Stimulated activated CD4-positive, alpha-beta T cell treated with anti-CD3 and anti-CD28 coated beads, Interleukin-4, amount 100 ng/mL, for 24 hours (primary cell): ENCODE measurements at regions not wholly inside any gene's neighbourhood (a gene's known extent, or its start where the extent isn't known, plus 50 kb on each side); places are given as distances from the start of the nearest gene placed in this dataset.

Source experiments
- DNase-seq: peaks from one replicate; pipeline ENCODE4 v3.0.0-alpha.2; 2020

GRCh38 chr14:105860615-105861580 lies 334.5 kb downstream of the TMEM121 start:
- DNase-seq = no peak

GRCh38 chr14:105861985-105862465 lies 335.6 kb downstream of the TMEM121 start:
- DNase-seq = peak; percentile 27

GRCh38 chr14:105862581-105863239 lies 336.3 kb downstream of the TMEM121 start:
- no peak for DNase-seq

DNA sequence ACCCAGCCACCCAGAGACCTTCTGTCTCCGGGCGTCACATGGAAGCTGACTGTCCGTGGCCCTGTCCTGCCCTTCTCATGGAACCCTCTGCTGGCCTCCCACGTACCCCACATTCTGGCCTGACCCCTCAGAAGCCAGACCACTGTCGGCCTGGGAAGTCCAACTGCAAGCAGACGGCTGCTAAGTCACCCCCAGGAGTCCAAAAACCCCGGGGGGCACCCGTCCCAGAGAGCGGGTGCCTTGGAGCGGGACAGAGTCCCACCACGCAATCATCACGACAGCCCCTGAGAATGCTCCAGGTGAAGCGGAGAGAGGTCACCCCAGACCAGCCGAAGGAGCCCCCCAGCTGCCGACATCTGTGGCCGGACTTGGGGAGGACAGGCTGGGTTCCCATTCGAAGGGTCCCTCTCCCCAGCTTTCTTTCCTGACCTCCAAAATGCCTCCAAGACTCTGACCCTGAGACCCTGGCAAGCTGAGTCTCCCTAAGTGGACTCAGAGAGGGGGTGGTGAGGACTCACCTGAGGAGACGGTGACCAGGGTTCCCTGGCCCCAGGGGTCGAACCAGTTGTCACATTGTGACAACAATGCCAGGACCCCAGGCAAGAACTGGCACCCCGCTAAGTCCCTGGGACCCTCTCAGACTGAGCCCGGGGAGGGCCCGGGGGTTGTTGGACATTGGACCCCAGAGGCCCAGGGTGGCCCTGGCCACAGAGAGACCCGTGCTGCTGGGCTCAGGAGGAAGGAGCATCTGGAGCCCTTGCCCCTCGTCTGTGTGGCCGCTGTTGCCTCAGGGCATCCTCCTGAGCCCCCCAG lies 337.1 kb downstream of the TMEM121 start:
- no peak for DNase-seq

DNA sequence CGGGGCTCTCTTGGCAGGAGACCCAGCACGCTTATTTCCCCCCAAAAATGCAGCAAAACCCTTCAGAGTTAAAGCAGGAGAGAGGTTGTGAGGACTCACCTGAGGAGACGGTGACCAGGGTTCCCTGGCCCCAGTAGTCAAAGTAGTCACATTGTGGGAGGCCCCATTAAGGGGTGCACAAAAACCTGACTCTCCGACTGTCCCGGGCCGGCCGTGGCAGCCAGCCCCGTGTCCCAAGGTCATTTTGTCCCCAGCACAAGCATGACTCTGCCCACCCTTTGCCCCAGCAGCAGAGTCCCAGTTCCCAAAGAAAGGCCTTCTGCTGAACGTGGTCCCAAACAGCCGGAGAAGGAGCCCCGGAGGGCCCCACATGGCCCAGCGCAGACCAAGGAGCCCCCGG lies 337.7 kb downstream of the TMEM121 start:
- no peak for DNase-seq

DNA sequence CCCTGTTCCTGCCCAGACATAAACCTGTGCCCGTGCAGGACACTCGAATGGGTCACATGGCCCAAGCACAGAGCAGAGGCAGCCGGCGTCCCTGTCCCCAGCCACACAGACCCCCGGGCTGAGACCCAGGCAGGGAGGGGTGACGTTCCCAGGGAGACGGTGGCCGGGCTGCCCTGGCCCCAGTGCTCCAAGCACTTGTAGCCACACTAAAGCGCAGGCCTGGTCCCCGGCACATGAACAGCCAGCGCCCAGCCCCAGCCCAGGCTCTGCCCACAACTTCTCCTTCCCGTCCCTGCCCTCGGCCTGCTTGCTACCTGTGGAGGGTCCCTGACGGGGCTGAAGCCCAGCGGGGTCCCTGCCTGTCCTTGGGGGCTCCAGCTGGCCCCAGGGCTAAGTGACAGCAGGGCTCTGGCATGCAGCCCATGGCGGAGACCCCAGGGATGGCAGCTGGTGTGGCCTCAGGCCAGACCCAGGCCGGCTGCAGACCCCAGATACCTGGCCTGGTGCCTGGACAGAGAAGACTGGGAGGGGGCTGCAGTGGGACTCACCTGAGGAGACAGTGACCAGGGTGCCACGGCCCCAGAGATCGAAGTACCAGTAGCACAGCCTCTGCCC lies 338.4 kb downstream of the TMEM121 start:
- DNase-seq = no peak

GRCh38 chr14:105865266-105865903 lies 339.0 kb downstream of the TMEM121 start:
- no peak for DNase-seq

GRCh38 chr14:105865904-105866840 lies 339.8 kb downstream of the TMEM121 start:
- no peak for DNase-seq

DNA sequence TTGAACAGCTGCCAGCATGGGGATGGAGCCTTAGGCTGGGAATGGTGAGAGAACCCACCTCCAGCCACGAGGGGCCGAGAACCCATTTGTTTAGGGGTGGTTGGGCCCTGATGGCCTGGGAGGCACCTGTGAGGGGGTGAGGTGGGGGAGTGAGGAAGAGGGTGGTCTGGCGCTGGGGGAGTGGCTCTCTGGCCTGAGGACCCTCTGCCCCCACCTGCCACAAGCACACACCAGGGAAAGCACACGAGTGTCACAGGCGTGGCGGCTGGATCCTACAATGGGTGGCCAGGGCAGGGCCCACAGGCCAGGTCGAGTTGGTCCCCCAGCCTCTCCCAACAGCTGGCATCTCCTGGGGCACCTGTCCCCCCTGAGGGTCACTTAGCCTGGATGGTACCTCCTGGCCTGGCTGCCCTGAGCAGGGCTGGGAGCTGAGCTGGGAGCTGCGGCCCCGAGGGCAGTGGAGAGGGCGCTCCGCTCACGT lies 340.5 kb downstream of the TMEM121 start:
- DNase-seq = no peak

DNA sequence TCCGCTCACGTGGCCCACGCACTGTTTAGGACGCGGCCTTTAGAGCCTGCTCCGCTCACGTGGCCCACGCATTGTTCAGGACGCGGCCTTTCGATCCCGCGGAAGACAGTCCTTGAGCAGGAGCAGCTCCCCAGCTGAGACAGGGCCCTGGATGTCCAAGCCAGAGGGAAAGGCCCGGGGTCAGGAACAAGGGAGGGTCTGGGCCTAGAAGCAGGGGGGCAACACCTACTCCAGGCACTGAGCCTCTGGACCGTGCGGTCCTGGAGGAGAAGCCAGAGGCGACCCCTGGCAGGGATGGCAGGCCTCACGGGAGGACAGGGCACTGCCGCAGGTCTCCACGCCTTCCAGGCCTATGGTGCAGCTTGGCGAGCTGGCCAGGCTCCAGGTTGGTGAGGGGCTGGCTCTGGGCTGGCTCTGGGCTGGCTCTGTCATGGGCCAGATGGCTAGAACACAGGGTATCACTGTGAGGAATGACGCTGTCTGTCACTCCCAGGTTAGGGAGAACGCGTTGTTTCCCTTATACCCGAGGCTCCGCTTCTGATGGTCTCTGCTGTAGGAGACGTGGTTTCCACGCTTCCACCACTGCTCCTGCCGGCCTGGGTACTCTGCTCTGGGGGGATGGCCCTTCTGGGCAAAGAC lies 341.7 kb downstream of the TMEM121 start:
- DNase-seq = no peak

DNA sequence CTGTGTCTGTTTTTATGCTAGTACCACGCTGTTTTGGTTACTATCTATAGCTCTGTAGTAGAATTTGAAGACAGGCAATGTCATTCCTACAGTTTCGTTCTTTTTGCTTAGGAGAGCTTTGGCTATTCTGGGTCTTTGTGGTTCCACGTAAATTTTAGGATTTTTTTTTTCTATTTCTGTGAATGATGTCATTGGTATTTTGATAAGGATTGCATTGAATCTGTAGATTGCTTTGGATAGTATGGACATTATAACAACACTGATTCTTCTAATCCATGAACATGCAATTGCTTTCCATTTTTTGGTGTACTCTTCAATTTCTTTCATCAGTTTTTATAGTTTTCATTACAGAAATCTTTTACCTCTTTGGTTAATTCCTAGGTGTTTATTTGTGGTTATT lies 345.2 kb downstream of the TMEM121 start:
- DNase-seq = no peak

DNA sequence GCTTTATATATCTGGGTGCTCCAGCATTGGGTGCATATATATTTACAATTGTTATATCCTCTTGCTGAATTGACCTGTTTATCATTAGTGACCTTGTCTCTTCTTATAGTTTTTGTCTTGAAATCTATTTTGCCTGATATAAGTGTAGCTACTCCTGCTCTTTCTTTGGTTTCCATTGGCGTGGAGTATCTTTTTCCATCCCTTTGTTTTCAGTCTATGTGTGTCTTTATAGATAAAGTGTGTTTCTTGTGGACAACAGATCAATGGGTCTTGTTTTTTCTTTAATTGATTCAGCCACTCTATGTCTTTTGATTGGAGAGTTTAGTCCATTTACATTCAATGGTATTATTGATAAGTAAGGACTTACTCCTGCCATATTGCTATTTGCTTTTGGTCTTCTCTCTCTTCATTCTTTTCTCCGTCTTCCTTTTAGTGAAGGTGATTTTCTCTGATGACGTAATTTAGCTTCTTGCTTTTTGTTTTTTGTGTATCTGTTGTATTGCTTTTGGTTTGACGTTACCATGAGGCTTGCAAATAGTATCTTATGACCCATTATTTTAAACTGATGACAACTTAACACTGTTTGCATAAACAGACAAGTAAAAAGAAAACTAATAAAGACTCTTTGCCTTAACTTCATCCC lies 347.6 kb downstream of the TMEM121 start:
- no peak for DNase-seq

GRCh38 chr14:105876158-105876557 lies 349.8 kb downstream of the TMEM121 start:
- DNase-seq = no peak

DNA sequence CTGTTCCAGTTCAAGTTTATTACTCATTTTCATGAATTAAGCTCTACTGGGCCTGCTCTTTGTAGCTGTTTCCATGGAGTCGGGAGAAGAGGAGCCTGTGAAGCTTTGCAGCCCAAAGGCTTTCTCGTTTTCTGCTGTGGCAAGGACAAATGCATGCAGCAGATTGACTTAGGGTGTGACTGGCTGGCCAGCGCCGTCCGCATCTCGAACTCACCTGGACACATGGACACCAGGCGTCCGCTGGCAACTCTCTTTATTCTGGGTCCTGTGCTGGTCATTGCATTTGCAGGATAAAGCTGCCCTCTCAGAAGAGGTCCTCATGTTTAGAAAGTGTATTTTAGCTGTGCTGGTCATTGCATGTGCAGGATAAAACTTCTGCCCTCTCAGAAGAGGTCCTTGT lies 350.4 kb downstream of the TMEM121 start:
- no peak for DNase-seq

DNA sequence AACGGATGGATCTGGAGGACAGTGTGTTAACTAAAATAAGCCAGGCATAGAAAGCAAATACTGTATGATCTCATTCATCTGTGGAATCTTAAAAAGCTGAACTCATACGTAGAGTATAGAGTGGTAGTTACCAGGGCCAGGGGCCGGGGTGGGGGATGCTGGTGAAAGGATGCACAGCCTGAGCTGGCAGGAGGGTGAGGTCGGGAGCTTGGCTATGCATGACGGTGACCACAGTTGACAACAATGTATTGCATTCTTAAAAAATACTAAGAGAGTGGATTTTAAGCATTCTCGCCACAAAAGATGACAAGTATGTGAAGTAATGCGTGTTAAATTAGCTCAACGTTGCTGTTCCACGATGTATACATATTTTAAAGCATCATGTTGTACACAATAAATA lies 351.3 kb downstream of the TMEM121 start:
- no peak for DNase-seq

- DNase-seq = no peak
Observed at GRCh38 chr14:105878125-105878524, 351.7 kb downstream of the TMEM121 start.

DNA sequence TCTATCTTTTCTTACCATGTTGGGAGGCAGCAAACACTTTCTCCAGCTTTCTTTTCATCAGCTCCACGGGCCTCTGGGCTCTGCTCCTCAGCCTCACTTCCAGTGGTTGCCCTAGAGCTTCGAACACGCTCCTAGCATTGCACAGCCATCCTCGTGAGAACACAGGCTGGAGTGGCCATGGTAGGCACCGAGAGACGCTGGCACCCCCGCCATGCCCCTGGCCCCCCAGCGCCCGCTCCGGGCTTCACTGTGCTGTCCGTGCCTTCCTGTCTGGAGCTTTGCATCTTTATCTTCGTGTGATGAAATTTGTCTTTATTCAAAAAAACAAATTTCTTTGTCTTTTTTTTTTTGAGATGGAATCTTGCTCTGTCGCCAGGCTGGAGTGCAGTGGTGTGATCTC lies 352.2 kb downstream of the TMEM121 start:
- DNase-seq = no peak

- no peak for DNase-seq
Observed at GRCh38 chr14:105879503-105879866, 353.1 kb downstream of the TMEM121 start.

DNA sequence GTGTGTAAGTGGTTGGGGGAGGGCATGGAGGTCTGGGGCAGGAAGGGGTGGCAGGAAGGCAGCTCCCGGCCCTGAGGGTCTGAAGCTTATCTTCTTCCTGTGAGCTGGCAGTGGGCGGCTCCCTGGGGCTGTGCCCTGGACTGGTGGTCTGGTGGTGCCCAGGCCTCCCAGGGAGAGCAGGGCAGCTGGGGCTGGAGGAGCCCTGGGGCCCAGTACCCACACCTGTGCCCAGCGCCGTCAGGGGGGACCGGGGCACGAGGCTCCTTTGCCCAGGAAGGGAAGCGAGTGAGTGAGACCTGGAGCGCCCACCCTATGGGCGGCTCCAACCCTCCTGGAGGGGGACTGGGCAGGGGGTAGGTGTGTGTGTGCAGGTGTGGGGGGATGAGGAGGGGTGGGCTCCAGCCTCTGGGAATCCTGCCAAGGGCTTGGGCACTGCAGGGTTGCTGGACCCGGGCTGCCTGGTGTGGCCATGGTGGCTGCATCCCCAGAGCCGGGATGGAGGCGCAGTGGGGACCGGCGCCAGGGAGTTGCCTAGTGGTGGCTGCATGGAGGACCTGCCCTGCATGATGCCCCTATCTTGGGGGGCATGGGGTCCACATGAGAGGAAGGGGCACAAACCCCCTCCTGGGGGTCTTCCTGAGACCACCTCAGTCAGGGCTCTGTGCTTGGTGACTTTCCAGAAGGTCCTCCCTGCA lies 353.6 kb downstream of the TMEM121 start:
- DNase-seq = no peak
